ENCODE measurements at regions not wholly inside any gene's neighbourhood (a gene's known extent, or its start where the extent isn't known, plus 50 kb on each side); places are given as distances from the start of the nearest gene placed in this dataset.

DNA sequence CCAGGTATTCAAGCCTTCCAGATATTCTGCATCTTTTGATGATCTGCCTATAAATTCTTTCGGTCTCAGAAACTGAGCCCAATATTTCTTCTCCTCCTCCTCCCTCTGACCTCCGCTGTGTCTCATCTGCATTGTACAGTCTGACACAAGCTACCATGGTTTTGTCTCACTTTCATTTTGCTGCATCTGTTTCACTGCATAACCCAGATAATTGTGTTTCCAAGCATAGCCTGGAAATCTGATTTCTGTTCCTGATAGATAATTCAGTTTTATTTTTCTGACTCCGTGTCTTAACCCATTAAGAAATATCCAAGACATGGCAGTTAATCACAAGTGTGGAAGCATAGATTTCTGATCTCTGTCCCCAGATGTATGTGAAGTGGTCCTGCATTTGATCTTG is 374.2 kb upstream of the SEMA3A start:
- no peak overlapping the region for H3K4me3 ChIP-seq
- TF ChIP-seq, protein P1, sequence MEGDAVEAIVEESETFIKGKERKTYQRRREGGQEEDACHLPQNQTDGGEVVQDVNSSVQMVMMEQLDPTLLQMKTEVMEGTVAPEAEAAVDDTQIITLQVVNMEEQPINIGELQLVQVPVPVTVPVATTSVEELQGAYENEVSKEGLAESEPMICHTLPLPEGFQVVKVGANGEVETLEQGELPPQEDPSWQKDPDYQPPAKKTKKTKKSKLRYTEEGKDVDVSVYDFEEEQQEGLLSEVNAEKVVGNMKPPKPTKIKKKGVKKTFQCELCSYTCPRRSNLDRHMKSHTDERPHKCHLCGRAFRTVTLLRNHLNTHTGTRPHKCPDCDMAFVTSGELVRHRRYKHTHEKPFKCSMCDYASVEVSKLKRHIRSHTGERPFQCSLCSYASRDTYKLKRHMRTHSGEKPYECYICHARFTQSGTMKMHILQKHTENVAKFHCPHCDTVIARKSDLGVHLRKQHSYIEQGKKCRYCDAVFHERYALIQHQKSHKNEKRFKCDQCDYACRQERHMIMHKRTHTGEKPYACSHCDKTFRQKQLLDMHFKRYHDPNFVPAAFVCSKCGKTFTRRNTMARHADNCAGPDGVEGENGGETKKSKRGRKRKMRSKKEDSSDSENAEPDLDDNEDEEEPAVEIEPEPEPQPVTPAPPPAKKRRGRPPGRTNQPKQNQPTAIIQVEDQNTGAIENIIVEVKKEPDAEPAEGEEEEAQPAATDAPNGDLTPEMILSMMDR (IDR thresholded peaks at IDR 0.05), result no peak
- DNase-seq (ENCODE audit: low spot score), result no peak
- H3K27ac ChIP-seq, result no peak overlapping the region

- Histone ChIP-seq H3K27ac (no peak overlapping the region), H3K4me3 (no peak overlapping the region)
- DNase-seq (ENCODE audit: low spot score), result no peak
- TF ChIP-seq, protein P1 (IDR thresholded peaks at IDR 0.05), result no peak
Measured at GRCh38 chr7:84565345-84566074, 370.9 kb upstream of the SEMA3A start.

DNA sequence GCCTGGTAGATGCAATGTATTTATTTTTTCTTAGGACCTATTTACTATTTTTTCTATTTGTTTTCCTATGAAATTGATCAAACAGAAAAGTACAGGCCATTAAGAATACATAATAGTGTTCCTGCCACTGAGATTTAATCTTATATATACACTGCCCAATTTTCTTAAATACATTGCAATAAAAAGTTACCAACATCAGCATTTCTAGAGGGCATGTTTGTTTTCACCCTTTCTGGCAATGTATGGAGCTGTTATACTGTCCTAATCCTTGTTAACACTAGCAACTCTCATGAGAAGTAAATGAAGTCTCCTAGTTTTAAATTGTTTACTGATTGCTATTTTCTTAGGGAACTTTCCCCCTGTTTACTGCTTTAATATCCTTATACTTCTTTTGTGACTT is 359.1 kb upstream of the SEMA3A start:
- Histone ChIP-seq H3K27ac (no peak overlapping the region), H3K4me3 (no peak overlapping the region)
- no peak for DNase-seq (ENCODE audit: low spot score)
- TF ChIP-seq, protein P1 (IDR thresholded peaks at IDR 0.05), result no peak

DNA sequence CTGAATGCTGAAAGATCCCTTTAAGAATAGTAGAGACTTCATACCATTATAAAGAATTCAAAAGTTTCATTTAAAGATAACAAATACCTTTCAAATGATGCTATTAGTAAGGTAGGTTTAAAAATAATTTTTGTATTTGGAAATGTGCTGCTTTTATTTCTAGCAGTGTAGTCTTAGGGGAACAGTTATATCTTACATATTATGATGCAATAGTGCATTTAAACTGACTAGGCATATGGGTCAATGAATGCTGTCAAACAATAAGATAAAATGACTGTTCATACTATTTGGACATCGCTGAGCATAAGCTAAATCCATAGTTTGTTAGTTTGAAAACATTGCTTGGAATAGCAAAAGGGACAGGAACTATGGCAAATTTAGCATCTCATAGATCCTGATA is 354.8 kb upstream of the SEMA3A start:
- no peak for DNase-seq (ENCODE audit: low spot score)
- Histone ChIP-seq H3K4me3 (no peak overlapping the region), H3K27ac (no peak overlapping the region)
- TF ChIP-seq, protein P1 (IDR thresholded peaks at IDR 0.05), result no peak

DNA sequence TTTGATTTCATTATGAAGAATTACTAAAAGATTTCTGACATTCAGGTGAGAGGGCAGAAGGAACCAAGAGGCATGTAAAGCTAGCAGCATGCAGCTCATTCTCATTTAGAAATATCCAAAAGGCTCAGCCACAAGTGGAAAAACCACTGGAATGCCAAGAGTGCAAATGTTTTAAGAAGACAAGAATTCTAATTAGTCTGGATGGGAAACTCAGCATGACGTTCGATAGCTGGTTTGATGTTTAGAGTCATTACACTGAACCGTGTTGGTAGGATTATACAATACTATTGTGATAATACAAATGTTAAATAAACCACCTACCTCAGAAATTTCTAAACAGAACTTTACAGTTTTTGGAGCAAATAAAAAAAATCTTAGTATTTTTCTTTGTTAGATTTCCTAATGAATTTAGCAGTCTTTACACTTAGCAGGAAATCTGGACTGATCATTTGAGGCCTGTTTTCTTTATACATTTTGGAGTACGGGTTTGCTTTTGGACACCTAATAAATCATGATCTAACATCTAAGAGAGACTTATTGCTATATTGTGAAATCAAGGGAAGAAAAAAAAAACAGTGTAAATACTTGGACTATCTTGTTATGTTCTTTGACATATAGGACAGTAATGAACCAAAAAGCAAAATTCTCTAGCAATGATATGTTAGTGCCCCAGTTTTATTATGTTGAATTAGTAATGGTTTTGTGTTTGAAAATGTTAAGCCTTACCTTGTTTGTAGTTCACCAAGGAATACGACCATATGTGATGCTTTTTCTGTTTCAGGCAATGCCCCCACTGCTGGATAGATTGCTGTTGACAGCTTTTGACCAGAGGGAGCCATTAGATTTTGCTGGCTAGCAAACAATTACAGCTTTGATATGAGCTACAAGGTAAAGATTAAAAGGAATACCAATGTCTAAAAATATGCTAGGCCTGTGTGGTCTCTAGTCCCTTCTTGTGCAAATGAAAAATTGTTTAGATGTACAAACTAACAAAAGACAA is 354.1 kb upstream of the SEMA3A start:
- DNase-seq (ENCODE audit: low spot score), result no peak
- no peak overlapping the region for H3K27ac ChIP-seq
- TF ChIP-seq, protein P1 (IDR thresholded peaks at IDR 0.05), result no peak
- H3K4me3 ChIP-seq, result no peak overlapping the region

- Histone ChIP-seq H3K27ac (no peak overlapping the region), H3K4me3 (no peak overlapping the region)
- no peak for DNase-seq (ENCODE audit: low spot score)
- TF ChIP-seq, protein P1 (IDR thresholded peaks at IDR 0.05), result no peak
Measured at GRCh38 chr7:84547331-84547730, 352.7 kb upstream of the SEMA3A start.
